ENCODE measurements at regions not wholly inside any gene's neighbourhood (a gene's known extent, or its start where the extent isn't known, plus 50 kb on each side); places are given as distances from the start of the nearest gene placed in this dataset.
"Not testable (repeated sequence)": the region's sequence is repeated elsewhere in the genome, so short reads cannot be mapped to it uniquely, and the experiment has no call there.

DNA sequence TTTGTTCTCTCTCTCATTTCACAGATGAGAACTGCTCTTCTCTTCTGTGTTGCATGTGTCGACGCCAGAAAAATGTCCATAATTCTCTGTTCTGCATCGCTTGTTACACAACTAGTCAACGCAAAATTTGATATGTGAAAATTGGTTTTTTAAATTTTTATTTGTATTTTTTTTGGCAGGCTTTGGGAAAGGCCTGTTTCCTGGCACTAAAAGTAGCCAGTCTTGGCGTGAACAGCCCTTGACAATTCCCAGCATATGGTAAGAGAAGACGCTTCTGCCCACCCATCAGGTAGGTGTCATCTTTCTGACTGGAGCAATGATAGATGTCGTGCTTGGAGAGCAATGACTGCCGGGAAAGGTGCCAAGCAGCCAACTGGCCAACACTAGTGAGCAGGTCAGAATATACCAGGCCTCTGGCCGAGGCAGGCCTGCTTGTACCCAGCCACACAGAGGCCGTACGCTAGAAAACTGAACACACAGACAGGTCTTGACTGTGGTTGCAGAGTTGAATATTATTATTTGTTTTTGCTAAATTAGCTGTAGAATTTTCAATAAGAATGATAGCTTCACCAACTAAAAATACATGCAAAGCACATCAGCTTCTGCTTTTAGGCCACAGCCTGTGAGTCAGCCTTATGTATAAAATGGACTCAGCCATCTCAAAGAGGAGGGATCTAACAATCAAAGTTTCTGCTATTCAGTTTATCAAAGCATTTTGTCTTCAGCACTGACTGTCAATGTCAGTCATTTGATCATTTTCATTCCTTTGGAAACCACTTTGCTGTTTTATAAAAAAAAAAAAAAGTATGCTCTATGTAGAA is 837.5 kb downstream of the MCTP2 start:
- no peak for DNase-seq (ENCODE audit: low read depth in 3 of 3, low spot score in 1 of 3)

DNA sequence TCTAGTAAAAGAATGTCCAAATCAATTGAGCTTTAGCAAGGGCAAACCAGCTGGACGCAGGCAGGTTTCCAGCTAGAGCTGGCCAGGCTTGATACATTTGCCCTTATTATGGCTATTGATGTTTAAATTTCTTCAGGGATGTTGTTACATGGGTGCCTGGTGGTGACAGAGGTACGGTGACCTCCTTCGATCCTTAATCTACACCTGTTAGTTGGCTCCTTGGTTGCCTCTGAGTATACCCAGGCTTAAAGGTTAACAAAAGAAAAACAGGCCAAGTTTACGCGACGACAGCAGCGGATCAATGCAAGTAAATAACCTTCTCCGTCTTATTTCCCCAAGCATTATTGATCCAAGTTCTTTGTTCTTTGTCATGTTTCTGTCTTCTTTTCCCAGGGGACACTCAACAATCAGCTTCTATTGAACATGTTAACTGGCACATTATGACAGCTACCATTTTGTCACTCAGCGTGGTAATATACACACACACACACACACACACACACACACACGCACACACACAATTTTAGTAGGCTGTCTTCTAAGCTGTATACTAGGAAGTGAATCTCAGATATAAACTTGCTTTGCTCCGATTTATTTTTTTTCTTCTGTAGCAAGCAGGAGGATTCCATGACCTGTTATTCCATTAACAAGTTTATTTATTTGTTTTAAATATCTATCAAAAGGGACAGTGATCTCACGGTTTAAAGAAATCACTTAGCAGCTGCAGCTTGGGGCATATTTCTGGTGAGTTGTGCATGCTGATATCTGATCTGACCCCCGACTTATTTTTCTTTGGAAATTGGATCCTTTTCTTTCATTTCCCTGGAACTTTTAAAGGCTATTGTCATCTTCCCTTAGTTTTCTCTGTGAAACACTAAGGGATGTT is 844.7 kb downstream of the MCTP2 start:
- DNase-seq (ENCODE audit: low read depth in 3 of 3, low spot score in 1 of 3) = no peak

DNA sequence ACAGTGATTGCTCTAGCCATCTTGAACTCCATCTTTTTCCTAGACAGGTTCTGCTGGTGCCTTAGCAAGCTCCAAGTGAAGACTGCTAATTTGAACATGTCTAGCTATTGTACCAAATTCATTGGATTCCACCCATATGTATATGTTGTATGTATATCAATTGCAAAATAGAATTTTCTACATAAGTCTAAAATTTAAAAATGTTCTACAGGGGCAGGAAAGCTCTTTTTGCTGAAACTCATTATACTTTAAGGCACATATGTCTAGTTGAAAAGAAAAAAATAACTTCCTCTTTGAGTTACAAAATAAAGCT is 845.3 kb downstream of the MCTP2 start:
- no peak for DNase-seq (ENCODE audit: low read depth in 3 of 3, low spot score in 1 of 3)

DNA sequence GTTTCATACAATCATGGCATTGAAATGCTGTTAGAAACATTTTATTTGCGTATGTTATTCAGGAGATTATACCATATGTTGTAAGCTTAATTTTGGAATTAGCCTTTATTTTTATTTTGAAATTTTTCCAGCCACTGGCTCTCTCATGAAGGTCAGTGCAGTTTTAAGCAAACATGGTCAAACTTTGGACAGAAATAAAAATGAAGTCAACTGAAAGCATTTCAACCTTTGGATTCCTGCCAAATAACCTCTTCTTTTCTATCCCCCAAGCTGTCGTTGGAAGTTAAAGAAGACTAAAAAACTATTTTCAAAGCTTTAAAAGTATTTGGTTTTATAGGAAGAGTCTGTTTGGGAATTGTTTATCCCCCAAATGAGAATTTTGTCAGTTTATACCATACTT is 846.6 kb downstream of the MCTP2 start:
- no peak for DNase-seq (ENCODE audit: low read depth in 3 of 3, low spot score in 1 of 3)

DNA sequence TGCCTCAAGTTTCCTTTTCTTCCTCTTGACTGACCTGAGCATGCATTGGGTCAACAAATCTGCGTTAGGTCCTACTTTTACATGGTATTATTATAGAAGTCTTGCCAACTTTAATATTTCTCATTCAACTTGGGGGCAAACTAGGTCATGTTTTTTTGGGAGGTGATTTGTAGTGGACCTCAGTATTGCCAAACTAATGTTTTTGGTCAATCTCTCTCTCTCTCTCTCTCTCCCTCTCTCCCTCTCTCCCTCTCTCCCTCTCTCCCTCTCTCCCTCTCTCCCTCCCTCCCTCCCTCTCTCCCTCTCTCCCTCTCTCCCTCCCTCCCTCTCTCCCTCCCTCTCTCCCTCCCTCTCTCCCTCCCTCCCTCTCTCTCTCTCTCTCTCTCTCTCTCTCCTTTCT is 848.9 kb downstream of the MCTP2 start:
- DNase-seq (ENCODE audit: low read depth in 3 of 3, low spot score in 1 of 3) = not testable (repeated sequence)

DNA sequence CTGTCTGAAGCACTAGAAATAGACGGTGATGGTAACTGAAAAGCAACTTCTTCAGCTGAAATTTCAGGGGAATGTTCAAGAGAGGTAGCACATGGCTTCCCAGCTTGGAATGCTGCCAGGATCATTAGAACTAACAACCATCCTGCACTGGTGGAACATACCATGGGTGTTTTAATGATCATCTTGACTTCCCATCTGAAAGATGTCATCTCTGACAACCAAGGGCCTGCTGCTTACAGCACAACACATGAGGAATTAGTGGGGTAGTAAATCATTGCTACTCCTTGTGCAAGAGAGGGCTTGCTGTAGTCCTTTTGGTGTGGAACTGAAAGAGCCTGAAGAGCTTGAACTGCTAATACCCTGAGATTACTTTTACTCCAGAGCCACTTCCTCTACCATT is 853.7 kb downstream of the MCTP2 start:
- DNase-seq (ENCODE audit: low read depth in 3 of 3, low spot score in 1 of 3) = no peak

DNA sequence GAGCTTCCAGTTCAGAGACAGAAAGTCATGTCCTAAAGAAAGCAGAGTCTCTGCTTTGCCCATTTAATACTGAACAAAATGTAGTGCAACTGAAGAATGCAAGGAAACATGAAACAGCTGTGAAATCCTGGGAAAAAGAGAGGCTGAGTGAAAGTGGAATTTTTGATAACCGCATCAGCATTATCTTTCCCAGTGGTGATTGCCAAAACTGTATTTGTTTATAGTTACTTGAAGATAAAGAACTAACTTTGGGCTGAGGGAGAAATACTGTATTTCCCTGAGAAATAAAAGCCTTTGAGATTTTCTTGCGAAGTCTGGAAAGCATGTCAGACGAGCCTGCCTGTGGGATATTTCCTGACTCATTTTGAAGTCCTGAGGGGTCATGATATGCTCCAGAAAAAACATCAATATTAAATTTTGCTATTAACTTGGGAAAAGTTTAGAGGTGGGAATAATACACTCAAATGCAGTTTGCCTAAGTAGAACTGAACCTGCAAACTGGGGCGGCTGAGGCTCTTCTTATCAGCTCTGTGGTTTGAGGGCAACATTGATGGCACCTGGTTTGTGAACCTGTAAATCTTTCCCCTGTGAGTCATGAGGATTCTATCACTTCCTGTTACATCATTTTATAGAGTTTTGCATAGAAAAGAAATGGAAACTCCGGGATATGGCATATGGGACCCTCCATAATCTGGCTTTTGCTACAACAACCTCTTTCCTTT is 855.3 kb downstream of the MCTP2 start:
- DNase-seq (ENCODE audit: low read depth in 3 of 3, low spot score in 1 of 3) = no peak

DNA sequence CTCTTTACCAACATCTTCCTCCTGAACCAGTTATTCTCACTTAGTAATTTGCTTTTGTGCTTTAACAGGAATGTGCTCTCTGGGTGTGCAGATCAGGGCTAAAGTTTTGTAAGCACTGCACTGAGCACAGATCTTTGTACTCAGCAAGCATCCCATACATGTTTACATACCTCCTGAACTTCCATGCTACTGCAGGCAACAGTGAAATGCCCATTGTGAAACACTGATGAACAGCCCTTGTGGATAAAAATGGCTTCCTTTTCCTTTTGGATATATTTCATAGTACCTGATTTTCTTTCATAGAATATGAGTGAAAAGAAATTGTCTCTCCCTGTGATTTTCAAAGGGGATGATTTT is 855.9 kb downstream of the MCTP2 start:
- no peak for DNase-seq (ENCODE audit: low read depth in 3 of 3, low spot score in 1 of 3)

DNA sequence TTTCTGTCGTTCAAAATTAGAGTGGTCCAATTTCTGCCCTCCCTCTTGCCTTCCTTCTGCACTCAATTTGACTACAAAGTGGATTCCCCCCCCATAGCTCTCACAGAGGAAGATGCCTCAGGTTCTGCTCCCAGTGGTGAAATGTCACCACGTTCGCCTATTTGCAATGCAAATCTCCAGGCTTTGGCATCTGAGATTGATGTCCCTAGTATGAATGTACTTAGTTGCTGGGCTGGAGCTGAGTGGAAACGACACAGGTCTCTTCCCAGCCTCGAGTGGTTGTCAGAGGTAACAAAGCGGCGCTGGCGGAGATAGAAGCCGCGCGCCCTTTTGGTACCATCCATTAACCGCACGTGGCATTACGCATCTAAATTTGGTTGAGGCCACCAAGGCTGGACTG is 860.1 kb downstream of the MCTP2 start:
- no peak for DNase-seq (ENCODE audit: low read depth in 3 of 3, low spot score in 1 of 3)

DNA sequence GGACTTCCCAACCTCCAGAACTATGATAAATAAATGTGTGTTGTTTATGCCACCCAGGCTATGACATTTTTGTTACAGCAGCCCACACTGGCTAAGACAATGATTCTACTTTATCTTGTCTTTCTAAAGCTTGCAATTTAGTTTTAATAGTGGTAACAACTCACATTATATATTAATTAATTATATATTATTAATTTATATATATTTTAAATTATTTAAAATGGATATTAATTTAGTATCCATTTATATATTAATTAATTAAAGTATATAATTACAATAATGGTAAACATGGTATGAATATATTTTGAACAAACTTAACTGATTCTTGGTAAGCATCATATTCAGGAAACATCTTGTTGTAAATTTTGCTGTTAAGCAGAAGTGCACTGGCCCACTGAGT is 863.9 kb downstream of the MCTP2 start:
- no peak for DNase-seq (ENCODE audit: low read depth in 3 of 3, low spot score in 1 of 3)

DNA sequence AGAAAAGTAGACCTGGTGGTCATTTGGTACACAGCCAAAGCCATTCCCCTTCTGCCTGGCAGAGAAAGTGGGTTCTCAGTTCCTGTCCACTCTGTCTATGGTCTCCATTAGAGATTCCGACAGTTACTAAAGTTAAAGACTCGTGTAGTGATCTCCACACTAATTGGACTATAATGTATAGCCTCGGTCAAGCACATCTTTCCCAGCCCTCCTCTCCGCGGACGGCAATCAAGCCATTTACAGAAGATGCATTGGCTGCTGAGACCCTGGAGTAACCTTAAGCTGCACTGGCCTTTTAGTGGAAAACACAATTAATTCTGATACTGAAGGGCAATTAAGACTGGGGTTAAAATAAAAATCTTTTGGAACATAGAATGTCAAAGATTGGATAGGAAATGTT is 865.3 kb downstream of the MCTP2 start:
- no peak for DNase-seq (ENCODE audit: low read depth in 3 of 3, low spot score in 1 of 3)

DNA sequence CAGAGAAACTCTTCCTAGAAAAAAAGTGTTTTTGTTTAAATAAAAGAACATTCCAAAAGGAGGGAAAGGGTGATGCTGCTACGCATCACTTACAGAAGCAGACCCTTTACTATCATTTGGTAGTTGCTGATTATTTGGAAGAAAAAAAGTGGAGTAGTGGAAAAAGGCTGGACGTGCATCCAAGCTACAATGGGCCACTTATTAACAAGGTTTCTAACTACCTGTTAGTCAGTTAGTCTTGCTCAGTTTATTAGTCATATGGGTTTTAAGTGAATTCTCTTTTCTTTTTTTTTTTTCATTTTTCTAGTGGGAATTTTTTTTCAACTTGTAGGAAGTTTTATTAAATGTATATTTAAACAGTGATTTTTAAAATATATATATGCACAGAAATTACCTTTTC is 866.0 kb downstream of the MCTP2 start:
- DNase-seq (ENCODE audit: low read depth in 3 of 3, low spot score in 1 of 3) = no peak

DNA sequence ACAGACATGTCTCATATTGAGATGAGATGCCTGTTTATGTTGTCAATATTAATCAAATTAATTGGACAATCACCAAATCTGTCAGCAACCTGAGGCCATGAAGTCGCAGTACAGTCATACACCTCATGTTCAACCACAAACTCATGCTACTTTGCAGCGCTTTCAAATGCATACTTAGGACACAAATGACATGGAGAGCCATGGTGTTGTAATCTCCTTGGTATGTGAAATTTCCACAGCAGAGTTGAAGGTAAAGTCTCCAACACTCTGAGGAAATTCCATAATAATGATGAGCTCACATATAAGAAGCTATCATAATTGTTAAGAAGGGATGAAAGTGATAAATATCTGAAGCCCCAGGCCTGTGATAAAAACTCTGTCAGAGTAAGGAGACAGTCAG is 873.9 kb downstream of the MCTP2 start:
- no peak for DNase-seq (ENCODE audit: low read depth in 3 of 3, low spot score in 1 of 3)

DNA sequence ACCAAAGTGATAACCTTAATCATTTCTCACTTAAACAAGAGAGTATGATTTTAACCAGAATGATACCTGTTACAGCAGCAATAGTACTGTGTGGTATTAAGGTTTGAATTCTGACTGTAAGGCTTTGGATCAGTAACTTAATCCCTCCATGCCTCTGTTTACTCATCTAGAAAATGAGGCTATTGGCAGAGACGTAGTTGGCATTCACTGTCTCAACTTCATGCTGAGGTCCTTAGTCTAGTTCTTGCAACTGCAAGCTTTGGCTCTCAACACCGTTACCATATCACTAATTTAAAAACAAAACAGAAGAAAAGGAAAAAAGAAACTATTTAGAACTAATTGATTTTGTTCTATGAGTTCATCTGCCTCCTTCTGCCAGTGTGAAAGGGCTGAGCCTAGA is 875.4 kb downstream of the MCTP2 start:
- no peak for DNase-seq (ENCODE audit: low read depth in 3 of 3, low spot score in 1 of 3)

DNA sequence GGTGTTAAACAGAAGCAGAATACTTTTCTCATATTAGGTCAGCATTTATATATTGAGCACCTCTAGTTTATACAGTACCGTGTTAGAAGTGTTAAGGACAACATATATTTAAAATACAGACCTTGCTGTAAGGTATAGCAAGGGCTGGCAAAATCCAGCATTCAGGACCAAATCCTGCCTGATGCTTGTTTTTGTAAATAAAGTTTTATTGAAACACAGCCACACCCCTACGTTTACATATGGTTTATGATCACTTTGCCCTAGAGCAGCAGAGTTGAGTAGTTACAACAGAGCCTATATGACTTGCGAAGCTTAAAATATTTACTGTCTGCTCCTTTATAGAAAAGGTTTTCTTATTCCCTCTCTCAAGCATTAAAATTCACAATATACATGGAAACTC is 877.3 kb downstream of the MCTP2 start:
- no peak for DNase-seq (ENCODE audit: low read depth in 3 of 3, low spot score in 1 of 3)

DNA sequence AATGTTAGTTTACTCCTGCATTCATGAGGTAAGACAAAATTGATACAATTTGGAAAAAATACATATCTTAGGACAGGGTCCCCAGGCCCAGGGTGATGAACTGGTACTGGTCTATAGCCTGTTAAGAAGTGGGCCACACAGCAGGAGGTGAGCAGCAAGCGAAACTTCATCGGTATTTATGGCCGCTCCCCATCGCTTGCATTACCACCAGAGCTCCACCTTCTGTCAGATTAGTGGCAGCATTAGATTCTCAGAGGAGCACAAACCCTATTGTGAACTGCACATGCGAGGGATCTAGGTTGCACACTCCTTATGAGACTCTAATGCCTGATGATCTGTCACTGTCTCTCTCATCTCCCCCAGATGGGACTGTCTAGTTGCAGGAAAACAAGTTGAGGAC is 880.6 kb downstream of the MCTP2 start:
- no peak for DNase-seq (ENCODE audit: low read depth in 3 of 3, low spot score in 1 of 3)

DNA sequence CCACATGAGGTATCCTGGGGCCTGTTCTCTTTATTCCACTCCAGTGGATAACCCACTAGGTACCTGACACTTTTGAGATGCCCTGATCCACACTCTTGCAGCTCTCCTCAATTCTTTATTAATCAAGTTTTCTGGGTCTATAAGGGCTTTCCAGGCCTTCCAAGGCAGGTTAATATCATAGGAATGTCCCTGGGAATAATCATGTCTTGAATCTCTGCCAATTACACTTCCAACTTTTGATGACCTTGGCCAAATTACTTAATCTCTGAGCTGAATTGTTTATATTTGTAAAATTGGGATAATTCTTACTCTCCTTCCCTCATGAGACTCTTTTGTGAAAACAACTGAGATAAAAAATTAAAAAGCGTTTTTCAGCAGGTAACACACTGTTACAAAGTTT is 881.7 kb downstream of the MCTP2 start:
- no peak for DNase-seq (ENCODE audit: low read depth in 3 of 3, low spot score in 1 of 3)

DNA sequence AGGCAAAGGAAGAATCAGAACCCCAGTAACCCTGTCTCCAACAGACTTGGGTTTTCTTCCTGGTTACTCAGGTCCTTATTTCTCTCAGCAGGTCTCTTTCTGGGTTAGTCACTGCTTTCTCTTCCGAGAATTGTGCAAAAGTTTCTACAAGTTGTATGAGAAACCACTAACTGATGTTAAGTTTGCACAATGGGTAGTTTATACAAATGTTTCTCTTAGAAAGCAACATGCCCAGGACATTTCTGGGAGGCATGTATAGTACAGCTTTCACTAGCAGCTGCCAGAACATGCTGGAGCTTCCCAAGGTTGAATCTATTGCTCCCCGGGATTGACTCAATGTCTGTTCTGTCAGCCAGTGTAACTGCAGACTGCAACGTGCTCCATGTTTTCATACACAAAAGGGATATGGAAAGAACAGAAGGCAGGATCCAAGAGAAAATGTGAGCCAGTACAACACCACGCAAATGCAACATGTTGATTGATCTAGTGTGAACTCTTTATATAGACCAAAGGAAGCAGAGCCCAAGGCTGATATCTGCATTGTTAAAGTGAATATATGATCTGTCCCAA is 887.8 kb downstream of the MCTP2 start:
- DNase-seq (ENCODE audit: low read depth in 3 of 3, low spot score in 1 of 3) = no peak

DNA sequence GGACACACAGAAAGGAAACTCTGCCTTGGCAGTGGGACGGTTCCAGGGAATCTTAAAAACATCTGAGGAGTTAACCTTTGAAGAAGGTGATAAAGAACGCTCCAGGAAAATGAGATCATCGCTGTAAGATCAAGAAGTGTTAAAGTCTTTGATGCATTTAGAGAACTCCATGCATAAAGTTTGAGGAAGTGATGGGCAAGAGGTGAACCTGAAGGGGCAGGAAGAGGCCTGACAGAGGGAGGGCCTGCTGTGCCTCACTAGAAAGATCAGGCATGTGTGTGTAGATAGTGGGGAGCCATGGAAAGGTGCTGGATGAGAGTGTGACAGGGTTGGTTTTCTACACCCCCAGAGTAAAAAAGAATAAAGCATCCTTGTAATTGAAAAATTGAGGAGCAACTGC is 889.2 kb downstream of the MCTP2 start:
- no peak for DNase-seq (ENCODE audit: low read depth in 3 of 3, low spot score in 1 of 3)

DNA sequence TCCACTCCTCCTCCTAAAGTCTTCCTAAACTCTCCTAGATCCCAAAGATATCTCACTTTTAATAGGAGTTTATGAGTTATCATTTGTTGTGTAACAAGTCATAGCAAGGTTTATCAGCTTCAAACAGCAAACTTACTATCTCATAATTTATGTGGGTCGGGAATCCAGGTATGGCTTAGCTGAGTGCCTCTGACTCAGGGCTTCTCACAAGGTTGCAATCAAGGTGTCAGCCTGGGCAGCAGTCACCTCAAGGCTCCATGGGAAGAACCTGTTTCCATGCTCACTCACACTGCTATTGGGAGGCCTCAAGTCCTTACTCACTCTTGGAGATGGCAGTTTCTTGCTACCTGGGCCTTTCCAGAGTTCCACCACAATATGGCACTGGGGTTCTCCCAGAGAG is 889.8 kb downstream of the MCTP2 start:
- DNase-seq (ENCODE audit: low read depth in 3 of 3, low spot score in 1 of 3) = no peak

DNA sequence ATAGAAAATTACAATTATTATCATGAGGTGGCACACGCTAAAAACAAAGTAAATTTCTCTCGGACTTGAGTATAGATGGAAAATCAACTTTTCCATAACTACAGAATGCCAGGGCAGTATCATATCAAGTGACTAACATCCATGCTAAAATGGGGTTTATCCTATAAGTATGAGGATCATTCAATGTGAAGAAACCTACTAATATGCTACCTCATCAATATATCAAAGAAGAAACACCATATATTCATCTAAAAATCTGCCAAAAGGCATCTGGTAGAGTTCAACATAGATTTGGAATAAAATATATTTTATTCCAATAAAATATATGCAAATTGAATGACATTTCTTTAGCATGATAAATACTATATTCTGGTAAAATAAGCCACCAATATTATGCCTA is 894.4 kb downstream of the MCTP2 start:
- no peak for DNase-seq (ENCODE audit: low read depth in 3 of 3, low spot score in 1 of 3)

DNA sequence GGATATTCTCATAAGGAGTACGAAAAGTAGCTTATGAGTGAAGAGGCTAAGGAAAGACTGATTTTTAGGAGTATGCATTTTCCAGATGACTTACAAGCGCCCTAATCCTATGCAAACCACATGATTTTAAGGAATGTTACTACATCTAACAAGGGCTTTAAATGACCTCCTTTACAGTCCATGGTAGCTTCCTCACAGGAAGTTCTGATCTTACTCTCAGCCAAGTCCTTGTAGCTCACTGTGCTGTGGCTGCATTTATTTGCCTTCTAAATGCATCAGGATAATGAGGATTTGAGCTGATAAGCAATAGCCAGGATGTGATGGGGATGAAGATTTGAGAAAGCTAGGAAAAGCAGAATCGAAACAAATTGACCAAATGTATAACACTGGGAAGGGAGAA is 896.0 kb downstream of the MCTP2 start:
- DNase-seq (ENCODE audit: low read depth in 3 of 3, low spot score in 1 of 3) = no peak

Data from stimulated activated CD4-positive, alpha-beta T cell treated with anti-CD3 and anti-CD28 coated beads, TNF-alpha, amount 100 ng/mL, for 1 hour (primary cell).